HEK293 (cell line): ENCODE measurements at regions not wholly inside any gene's neighbourhood (a gene's known extent, or its start where the extent isn't known, plus 50 kb on each side); places are given as distances from the start of the nearest gene placed in this dataset.

Experiments
- CTCF ChIA-PET: fragments of 350-600 bp; formaldehyde crosslinking; extraction: SDS; loops from one replicate; lab custom pipeline; 2021; ENCODE audit warnings: antibody characterized with exemption; lab: Yijun Ruan, JAX
- POLR2A ChIA-PET: fragments of 300-600 bp; formaldehyde crosslinking; extraction: SDS; loops from one replicate; lab custom pipeline; 2020; ENCODE audit warnings: antibody characterized with exemption, inconsistent platforms; lab: Yijun Ruan, JAX
- H3K27ac ChIP-seq: fragments of 200-500 bp; sonication (Bioruptor generic); 2 replicates; pipeline ENCODE4 v1.5.1; 2014; ENCODE audit warnings: low read depth, low read length, control low read depth, inconsistent platforms; ENCODE audit errors: extremely low read depth
- H3K36me3 ChIP-seq, 2 experiments: fragments of 200-500 bp in 1 of 2; sonication (Bioruptor generic) in 1 of 2; 1 replicate in 1 of 2; 2 replicates in 1 of 2; pipeline ENCODE4 v1.5.1; 2014 to 2017; ENCODE audit warnings: inconsistent platforms in 2 of 2, low read length in 2 of 2; ENCODE audit not compliant: control insufficient read depth in 2 of 2, insufficient read depth in 1 of 2
- H3K4me1 ChIP-seq: fragments of 200-500 bp; sonication (Bioruptor generic); 2 replicates; pipeline ENCODE4 v1.5.1; 2014; ENCODE audit warnings: mild to moderate bottlenecking, low read length, inconsistent platforms; ENCODE audit not compliant: control insufficient read depth, insufficient read depth
- H3K4me3 ChIP-seq: 2 replicates; pipeline ENCODE4 v1.5.1; 2011; ENCODE audit warnings: low read depth, mild to moderate bottlenecking, control low read depth, low read length, moderate library complexity
- H3K9me3 ChIP-seq: fragments of 200-500 bp; sonication (Bioruptor generic); 2 replicates; pipeline ENCODE4 v1.5.1; 2014; ENCODE audit warnings: low read depth, low read length, inconsistent platforms; ENCODE audit not compliant: control insufficient read depth, insufficient read depth
- HOXA7 ChIP-seq: sonication (generic); formaldehyde crosslinking; IDR thresholded peaks from 2 replicates; pipeline ENCODE4 v1.8.1; 2022; ENCODE audit warnings: missing genetic modification reagents, borderline replicate concordance
- IKZF3 ChIP-seq: fragments of 450-650 bp; IDR thresholded peaks from 2 replicates; pipeline ENCODE4 v1.5.0; 2018; ENCODE audit warnings: missing biosample characterization, mild to moderate bottlenecking, missing genetic modification characterization, moderate library complexity
- SETDB1 ChIP-seq: IDR thresholded peaks from one replicate; pipeline ENCODE4 v1.6.1; 2017; ENCODE audit warnings: mild to moderate bottlenecking, low read length, moderate library complexity, mixed read lengths; ENCODE audit not compliant: insufficient read length
- ZNF121 ChIP-seq: fragments of 450-650 bp; formaldehyde crosslinking; IDR thresholded peaks from 2 replicates; pipeline ENCODE4 v1.5.1; 2016; ENCODE audit warnings: missing biosample characterization, missing genetic modification characterization
- ZNF311 ChIP-seq: fragments of 450-650 bp; formaldehyde crosslinking; IDR thresholded peaks from 2 replicates; pipeline ENCODE4 v1.5.1; 2017; ENCODE audit warnings: missing biosample characterization, missing genetic modification characterization, borderline replicate concordance
- ZNF510 ChIP-seq: fragments of 450-650 bp; formaldehyde crosslinking; IDR thresholded peaks from 2 replicates; pipeline ENCODE4 v1.5.1; 2018; ENCODE audit warnings: mild to moderate bottlenecking, missing genetic modification characterization, missing biosample characterization; ENCODE audit not compliant: insufficient replicate concordance
- ZNF549 ChIP-seq: fragments of 450-650 bp; IDR thresholded peaks from 2 replicates; pipeline ENCODE4 v1.5.1; 2018; ENCODE audit warnings: missing biosample characterization, missing genetic modification characterization, mild to moderate bottlenecking, inconsistent platforms, moderate library complexity
- ZXDB ChIP-seq: fragments of 450-650 bp; formaldehyde crosslinking; IDR thresholded peaks from 2 replicates; pipeline ENCODE4 v1.5.1; 2016; ENCODE audit warnings: missing biosample characterization, missing genetic modification characterization
- TF ChIP-seq, protein P1 (sequence below): fragments of 450-650 bp; formaldehyde crosslinking; IDR thresholded peaks from 2 replicates; pipeline ENCODE4 v1.5.1; 2016; ENCODE audit warnings: missing biosample characterization, missing genetic modification characterization, low read depth
- TF ChIP-seq, protein P2 (sequence below): fragments of 450-650 bp; formaldehyde crosslinking; IDR thresholded peaks from 2 replicates; pipeline ENCODE4 v1.5.1; 2016; ENCODE audit warnings: missing biosample characterization, missing genetic modification characterization
- TF ChIP-seq, protein P3 (sequence below): fragments of 450-650 bp; formaldehyde crosslinking; conservative IDR thresholded peaks from 2 replicates; pipeline ENCODE4 v1.5.1; 2016; ENCODE audit warnings: low read depth, missing biosample characterization, missing genetic modification characterization
- TF ChIP-seq, protein P4 (sequence below): fragments of 450-650 bp; formaldehyde crosslinking; IDR thresholded peaks from 2 replicates; pipeline ENCODE4 v1.5.1; 2017; ENCODE audit warnings: missing biosample characterization, missing genetic modification characterization

DNA sequence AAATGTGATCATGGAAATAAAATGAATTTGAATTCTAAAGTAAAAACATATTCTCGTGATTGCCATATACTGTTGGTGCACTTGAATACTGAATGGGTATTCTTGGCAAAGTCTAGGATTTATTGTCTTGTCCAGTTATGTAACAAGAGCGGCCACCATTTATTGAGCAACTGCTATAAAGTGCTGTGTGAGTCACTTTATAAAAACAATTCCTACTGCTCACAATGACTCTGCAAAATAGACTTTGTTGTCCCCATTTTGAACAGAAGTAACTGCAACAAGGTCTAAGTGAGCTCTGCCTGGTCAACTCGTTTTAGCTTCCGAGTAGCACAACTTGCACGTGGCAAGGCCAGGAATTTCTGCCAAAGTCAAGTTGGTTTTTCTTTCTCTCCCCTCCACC is 995.6 kb upstream of the FANCL start:
- H3K27ac ChIP-seq, result no peak overlapping the region
- no peaks in the 10 kb centered on the region for H3K4me1 ChIP-seq

DNA sequence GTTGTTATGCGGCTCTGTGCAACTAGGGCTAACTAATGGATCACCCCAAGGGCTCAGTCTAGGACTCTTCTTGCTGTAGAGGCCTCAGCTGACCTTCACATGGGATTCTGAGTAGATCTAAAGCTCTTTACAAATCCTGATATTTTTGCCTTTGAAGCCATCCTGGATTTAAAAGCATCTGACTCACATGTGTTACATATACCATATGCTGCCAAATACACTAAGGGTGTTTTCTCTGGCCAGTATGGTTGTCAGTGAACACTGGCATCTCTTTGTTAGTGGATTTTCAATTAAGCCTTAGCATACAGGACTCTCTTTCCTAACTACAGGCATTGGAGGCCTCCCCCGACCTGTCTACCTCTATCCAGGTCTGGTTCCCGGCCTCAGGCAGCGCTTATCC is 992.8 kb upstream of the FANCL start:
- CTCF ChIA-PET, result interaction anchor here (1.2 kb wide), 1 partner anchor 10 kb away, joined by 4 read pairs; no protein-coding TSS in a partner anchor

More for the DNA sequence above, 995.6 kb upstream of the FANCL start:
- H3K4me3 ChIP-seq, result no peak overlapping the region
- ChIA-PET POLR2A (no interaction called here), CTCF (no interaction called here)
- TF ChIP-seq SETDB1, result peak; percentile 38
- TF ChIP-seq IKZF3, result no peak
- no peaks in the 10 kb centered on the region for H3K36me3 ChIP-seq
- no peaks in the 10 kb centered on the region for H3K9me3 ChIP-seq

More for the DNA sequence above, 992.8 kb upstream of the FANCL start:
- POLR2A ChIA-PET, result no interaction called here
- TF ChIP-seq ZXDB (tag by site-specific recombination), result no peak
- TF ChIP-seq HOXA7 (CRISPR knock-in tag), result no peak
- TF ChIP-seq SETDB1, result no peak
- TF ChIP-seq, protein P1, sequence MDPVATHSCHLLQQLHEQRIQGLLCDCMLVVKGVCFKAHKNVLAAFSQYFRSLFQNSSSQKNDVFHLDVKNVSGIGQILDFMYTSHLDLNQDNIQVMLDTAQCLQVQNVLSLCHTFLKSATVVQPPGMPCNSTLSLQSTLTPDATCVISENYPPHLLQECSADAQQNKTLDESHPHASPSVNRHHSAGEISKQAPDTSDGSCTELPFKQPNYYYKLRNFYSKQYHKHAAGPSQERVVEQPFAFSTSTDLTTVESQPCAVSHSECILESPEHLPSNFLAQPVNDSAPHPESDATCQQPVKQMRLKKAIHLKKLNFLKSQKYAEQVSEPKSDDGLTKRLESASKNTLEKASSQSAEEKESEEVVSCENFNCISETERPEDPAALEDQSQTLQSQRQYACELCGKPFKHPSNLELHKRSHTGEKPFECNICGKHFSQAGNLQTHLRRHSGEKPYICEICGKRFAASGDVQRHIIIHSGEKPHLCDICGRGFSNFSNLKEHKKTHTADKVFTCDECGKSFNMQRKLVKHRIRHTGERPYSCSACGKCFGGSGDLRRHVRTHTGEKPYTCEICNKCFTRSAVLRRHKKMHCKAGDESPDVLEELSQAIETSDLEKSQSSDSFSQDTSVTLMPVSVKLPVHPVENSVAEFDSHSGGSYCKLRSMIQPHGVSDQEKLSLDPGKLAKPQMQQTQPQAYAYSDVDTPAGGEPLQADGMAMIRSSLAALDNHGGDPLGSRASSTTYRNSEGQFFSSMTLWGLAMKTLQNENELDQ (tag by site-specific recombination), result no peak
- TF ChIP-seq, protein P2, sequence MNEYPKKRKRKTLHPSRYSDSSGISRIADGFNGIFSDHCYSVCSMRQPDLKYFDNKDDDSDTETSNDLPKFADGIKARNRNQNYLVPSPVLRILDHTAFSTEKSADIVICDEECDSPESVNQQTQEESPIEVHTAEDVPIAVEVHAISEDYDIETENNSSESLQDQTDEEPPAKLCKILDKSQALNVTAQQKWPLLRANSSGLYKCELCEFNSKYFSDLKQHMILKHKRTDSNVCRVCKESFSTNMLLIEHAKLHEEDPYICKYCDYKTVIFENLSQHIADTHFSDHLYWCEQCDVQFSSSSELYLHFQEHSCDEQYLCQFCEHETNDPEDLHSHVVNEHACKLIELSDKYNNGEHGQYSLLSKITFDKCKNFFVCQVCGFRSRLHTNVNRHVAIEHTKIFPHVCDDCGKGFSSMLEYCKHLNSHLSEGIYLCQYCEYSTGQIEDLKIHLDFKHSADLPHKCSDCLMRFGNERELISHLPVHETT (tag by site-specific recombination), result no peak
- TF ChIP-seq ZNF510 (tag by site-specific recombination), result no peak
- TF ChIP-seq ZNF311, result no peak
- no peak for TF ChIP-seq ZNF121 (tag by site-specific recombination)
- TF ChIP-seq, protein P3, sequence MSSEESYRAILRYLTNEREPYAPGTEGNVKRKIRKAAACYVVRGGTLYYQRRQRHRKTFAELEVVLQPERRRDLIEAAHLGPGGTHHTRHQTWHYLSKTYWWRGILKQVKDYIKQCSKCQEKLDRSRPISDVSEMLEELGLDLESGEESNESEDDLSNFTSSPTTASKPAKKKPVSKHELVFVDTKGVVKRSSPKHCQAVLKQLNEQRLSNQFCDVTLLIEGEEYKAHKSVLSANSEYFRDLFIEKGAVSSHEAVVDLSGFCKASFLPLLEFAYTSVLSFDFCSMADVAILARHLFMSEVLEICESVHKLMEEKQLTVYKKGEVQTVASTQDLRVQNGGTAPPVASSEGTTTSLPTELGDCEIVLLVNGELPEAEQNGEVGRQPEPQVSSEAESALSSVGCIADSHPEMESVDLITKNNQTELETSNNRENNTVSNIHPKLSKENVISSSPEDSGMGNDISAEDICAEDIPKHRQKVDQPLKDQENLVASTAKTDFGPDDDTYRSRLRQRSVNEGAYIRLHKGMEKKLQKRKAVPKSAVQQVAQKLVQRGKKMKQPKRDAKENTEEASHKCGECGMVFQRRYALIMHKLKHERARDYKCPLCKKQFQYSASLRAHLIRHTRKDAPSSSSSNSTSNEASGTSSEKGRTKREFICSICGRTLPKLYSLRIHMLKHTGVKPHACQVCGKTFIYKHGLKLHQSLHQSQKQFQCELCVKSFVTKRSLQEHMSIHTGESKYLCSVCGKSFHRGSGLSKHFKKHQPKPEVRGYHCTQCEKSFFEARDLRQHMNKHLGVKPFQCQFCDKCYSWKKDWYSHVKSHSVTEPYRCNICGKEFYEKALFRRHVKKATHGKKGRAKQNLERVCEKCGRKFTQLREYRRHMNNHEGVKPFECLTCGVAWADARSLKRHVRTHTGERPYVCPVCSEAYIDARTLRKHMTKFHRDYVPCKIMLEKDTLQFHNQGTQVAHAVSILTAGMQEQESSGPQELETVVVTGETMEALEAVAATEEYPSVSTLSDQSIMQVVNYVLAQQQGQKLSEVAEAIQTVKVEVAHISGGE, result no peak
- no peak for TF ChIP-seq ZNF549 (tag by site-specific recombination)
- TF ChIP-seq, protein P4, sequence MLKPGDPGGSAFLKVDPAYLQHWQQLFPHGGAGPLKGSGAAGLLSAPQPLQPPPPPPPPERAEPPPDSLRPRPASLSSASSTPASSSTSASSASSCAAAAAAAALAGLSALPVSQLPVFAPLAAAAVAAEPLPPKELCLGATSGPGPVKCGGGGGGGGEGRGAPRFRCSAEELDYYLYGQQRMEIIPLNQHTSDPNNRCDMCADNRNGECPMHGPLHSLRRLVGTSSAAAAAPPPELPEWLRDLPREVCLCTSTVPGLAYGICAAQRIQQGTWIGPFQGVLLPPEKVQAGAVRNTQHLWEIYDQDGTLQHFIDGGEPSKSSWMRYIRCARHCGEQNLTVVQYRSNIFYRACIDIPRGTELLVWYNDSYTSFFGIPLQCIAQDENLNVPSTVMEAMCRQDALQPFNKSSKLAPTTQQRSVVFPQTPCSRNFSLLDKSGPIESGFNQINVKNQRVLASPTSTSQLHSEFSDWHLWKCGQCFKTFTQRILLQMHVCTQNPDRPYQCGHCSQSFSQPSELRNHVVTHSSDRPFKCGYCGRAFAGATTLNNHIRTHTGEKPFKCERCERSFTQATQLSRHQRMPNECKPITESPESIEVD (tag by site-specific recombination), result no peak
- Histone ChIP-seq H3K27ac (no peak overlapping the region), H3K9me3 (no peaks in the 10 kb centered on the region), H3K4me3 (no peak overlapping the region), H3K36me3 (no peaks in the 10 kb centered on the region), H3K4me1 (no peaks in the 10 kb centered on the region)
